Body of pancreas (tissue), 4 donors: ENCODE measurements at regions not wholly inside any gene's neighbourhood (a gene's known extent, or its start where the extent isn't known, plus 50 kb on each side); places are given as distances from the start of the nearest gene placed in this dataset.

Experiments
- ATAC-seq: fragments of 150-250 bp; one replicate; pipeline ENCODE4 v1.9.1; 2016
- DNase-seq, 4 donors: peaks; one replicate each; pipeline ENCODE4 v3.0.0-alpha.2; 2019
- H3K27ac ChIP-seq, 4 donors: fragments of 200-600 bp; sonication (generic); 1 replicate in 3 of 4; 2 replicates in 1 of 4; pipeline versions ENCODE4 v1.5.1 to v1.6.1; 2016 to 2019; ENCODE audit warnings: mild to moderate bottlenecking in 1 of 4, mixed read lengths in 1 of 4, moderate library complexity in 1 of 4
- H3K27me3 ChIP-seq, 2 donors: fragments of 200-600 bp; sonication (generic); one replicate each; pipeline ENCODE4 v1.6.0; 2016; ENCODE audit warnings: mild to moderate bottlenecking in 1 of 2
- H3K36me3 ChIP-seq, 2 donors: fragments of 200-600 bp; sonication (generic); replicated peaks in 1 of 2; 2 replicates each; pipeline ENCODE4 v1.5.1; 2016; ENCODE audit warnings: low read depth in 2 of 2; ENCODE audit not compliant: insufficient read depth in 1 of 2
- H3K4me1 ChIP-seq: fragments of 200-600 bp; sonication (generic); one replicate; pipeline ENCODE4 v1.6.0; 2016
- H3K4me3 ChIP-seq, 2 donors: fragments of 200-600 bp; sonication (generic); 1 replicate in 1 of 2; 2 replicates in 1 of 2; pipeline ENCODE4 v1.5.1; 2016 to 2019
- H3K9me3 ChIP-seq, 3 donors: fragments of 200-600 bp; sonication (generic); 1 replicate in 2 of 3; 2 replicates in 1 of 3; pipeline ENCODE4 v1.5.1; 2016
- CTCF ChIP-seq, 7 experiments: fragments of 450-650 bp in 4 of 7; fragments of 200-600 bp in 3 of 7; sonication (generic) in 3 of 7; IDR thresholded peaks; one replicate each; pipeline ENCODE4 v1.5.1; 2016 to 2019; ENCODE audit warnings: antibody characterized with exemption in 7 of 7
- POLR2A ChIP-seq, 3 donors: fragments of 450-650 bp; IDR thresholded peaks; one replicate each; pipeline ENCODE4 v1.6.1; 2016; ENCODE audit warnings: antibody characterized with exemption in 3 of 3, mild to moderate bottlenecking in 2 of 3
- WGBS, 2 donors: methylation state at CpG; one replicate each; pipeline ENCODE4 v1.1.5; 2017; 5-methylcytosine and 5-hydroxymethylcytosine counted together
- intact Hi-C: fragments of 100-400 bp; cut with DNase I; formaldehyde crosslinking; loops from one replicate; pipeline ENCODE4 v1.15.1; 2023

- no peaks in the 10 kb centered on the region for H3K27me3 ChIP-seq
- H3K36me3 ChIP-seq, result no peaks in the 10 kb centered on the region
- no peak overlapping the region for H3K4me3 ChIP-seq
- intact Hi-C loops, result no loop called here
- TF ChIP-seq CTCF (IDR thresholded peaks at IDR 0.05) (no peak), POLR2A (IDR thresholded peaks at IDR 0.05) (no peak)
- H3K27ac ChIP-seq, result no peak overlapping the region
- DNase-seq (no peak), ATAC-seq (no peak)
- no peaks in the 10 kb centered on the region for H3K9me3 ChIP-seq
- 30 to 37% methylated on average over 6 of the region's 6 CpGs for WGBS, 2 donors
- H3K4me1 ChIP-seq, result no peaks in the 10 kb centered on the region
Measured at GRCh38 chr3:18841422-18842343, 306.6 kb upstream of the KCNH8 start.

- H3K4me3 ChIP-seq, result no peak overlapping the region
- TF ChIP-seq CTCF (IDR thresholded peaks at IDR 0.05), result no peak
- TF ChIP-seq POLR2A (IDR thresholded peaks at IDR 0.05), result no peak
- no peak overlapping the region for H3K27ac ChIP-seq
- no peaks in the 10 kb centered on the region for H3K9me3 ChIP-seq
- 71 to 82% methylated on average over 3 of the region's 3 CpGs for WGBS, 2 donors
- no peaks in the 10 kb centered on the region for H3K27me3 ChIP-seq
- intact Hi-C loops, result no loop called here
- no peaks in the 10 kb centered on the region for H3K36me3 ChIP-seq
- DNase-seq, result no peak
- no peaks in the 10 kb centered on the region for H3K4me1 ChIP-seq
- no peak for ATAC-seq
Measured at GRCh38 chr3:18840535-18841137, 307.7 kb upstream of the KCNH8 start.

GRCh38 chr3:18838758-18839157 is 309.6 kb upstream of the KCNH8 start:
- Histone ChIP-seq H3K9me3 (no peaks in the 10 kb centered on the region), H3K4me3 (no peak overlapping the region), H3K27me3 (no peaks in the 10 kb centered on the region), H3K27ac (no peak overlapping the region), H3K4me1 (no peaks in the 10 kb centered on the region), H3K36me3 (no peaks in the 10 kb centered on the region)
- no peak for TF ChIP-seq CTCF (IDR thresholded peaks at IDR 0.05)
- no peak for TF ChIP-seq POLR2A (IDR thresholded peaks at IDR 0.05)
- intact Hi-C loops, result no loop called here
- WGBS, 2 donors, result 58 to 72% methylated on average over 1 of the region's 1 CpG
- DNase-seq (no peak), ATAC-seq (no peak)

GRCh38 chr3:18837137-18837755 is 311.1 kb upstream of the KCNH8 start:
- no peaks in the 10 kb centered on the region for H3K36me3 ChIP-seq
- TF ChIP-seq POLR2A (IDR thresholded peaks at IDR 0.05) (no peak), CTCF (IDR thresholded peaks at IDR 0.05) (no peak)
- H3K4me3 ChIP-seq, result no peak overlapping the region
- WGBS, 2 donors, result 51 to 52% methylated on average over 3 of the region's 3 CpGs
- H3K27me3 ChIP-seq, result no peaks in the 10 kb centered on the region
- no peak overlapping the region for H3K27ac ChIP-seq
- no peak for DNase-seq
- intact Hi-C loops, result no loop called here
- H3K9me3 ChIP-seq, result no peaks in the 10 kb centered on the region
- no peak for ATAC-seq
- H3K4me1 ChIP-seq, result no peaks in the 10 kb centered on the region
